Fibroblast of upper back skin (primary cell): ENCODE measurements at regions not wholly inside any gene's neighbourhood (a gene's known extent, or its start where the extent isn't known, plus 50 kb on each side); places are given as distances from the start of the nearest gene placed in this dataset.
A peak's percentile ranks its signal among the peaks of the same experiment; 100 is the strongest.

ENCODE experiments used
- DNase-seq: peaks from one replicate; pipeline ENCODE4 v3.0.0-alpha.2; 2013

DNA sequence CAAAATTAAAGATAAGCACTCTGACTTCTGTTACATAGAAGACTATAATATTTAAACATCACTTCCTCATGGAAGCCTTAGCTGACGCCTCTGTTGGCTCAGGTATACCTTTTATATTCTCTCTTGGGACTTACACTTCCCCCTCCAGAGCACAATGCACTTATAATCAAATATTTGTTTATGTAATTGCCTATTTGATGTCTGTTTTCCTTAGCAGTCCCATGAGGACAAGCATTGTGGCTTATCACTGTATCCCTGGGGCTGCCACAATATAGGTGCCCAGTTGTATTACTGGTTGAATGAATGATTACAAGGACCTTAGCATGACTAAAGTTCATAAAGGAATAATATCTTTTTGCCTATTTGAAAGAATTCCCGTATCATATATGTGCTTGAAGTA lies 186.7 kb upstream of the VGLL2 start:
- no peak for DNase-seq

DNA sequence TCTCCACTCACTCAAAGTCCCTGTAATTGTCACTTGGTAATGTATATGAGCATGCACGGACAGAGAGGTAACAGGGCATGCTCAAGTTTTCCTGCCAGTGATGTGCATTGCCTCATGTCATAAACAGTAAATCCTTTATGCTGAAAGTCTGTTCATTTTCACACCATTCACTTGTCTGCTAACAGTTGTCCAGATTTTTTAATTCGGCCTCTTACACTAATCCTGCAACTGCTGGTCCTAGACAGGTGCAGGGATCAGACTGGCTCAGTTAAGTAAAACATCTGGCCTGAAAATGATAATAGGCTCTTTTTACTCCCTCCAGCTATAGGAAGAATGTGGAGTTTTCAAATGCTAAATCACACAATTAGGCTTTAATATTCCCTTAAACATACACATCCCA lies 185.4 kb upstream of the VGLL2 start:
- DNase-seq, result no peak

DNA sequence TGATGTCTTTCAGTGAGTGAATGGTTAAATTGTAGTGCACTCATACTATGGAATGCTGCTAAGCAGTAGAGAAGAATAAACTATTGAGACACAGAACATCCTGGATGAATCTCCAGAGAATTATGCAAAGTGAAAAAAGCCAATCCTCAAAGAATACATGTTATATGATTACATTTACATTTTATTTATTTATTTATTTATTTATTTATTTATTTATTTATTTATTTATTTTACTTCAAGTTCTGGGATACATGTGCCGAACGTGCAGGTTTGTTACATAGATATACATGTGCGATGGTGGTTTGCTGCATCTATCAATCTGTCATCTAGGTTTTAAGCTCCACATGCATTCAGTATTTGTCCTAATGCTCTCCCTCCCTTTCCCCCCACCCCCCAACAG lies 175.8 kb upstream of the VGLL2 start:
- DNase-seq, result no peak

DNA sequence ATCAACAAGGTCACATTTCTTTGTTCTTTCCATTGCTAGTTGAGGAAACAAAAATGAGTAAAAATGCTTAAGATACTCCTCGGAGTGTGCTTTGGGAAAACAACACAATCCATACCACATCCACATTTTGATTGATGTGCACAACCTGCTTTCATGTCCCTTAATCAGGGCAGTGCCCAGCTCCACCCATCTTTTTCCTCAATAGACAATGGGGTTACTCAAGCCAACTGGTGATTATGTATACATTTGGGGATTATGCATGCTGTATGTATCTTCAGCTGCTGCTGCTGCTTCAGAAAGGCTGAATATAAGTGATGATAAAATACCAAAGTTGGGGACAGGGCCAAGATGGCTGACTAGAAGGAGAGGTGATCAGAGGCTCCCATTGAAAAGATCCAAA lies 155.2 kb upstream of the VGLL2 start:
- DNase-seq, result no peak

- no peak for DNase-seq
Observed at GRCh38 chr6:117110737-117111136, 154.6 kb upstream of the VGLL2 start.

DNA sequence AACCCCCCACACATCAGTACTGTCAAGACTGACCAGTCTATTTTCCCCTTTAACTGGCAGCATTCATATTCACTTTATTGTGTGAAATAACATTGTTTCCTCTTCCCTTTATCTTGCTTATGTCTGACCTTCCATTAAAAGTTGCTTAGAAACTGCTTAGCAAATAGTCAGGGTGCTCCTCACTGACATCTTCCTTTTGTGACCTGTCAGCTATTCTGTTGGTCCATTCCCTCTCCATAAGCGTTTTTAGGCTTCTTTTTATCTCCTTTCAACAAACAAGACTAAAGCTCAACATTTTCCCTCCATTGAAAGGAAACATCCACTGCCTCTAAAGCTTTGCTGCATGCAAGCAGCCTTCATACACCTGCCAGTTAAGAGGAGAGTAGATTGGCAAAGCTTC lies 147.7 kb upstream of the VGLL2 start:
- no peak for DNase-seq

- no peak for DNase-seq
Observed at GRCh38 chr6:117118490-117118889, 146.9 kb upstream of the VGLL2 start.

GRCh38 chr6:117126213-117126612 lies 139.1 kb upstream of the VGLL2 start:
- no peak for DNase-seq

DNA sequence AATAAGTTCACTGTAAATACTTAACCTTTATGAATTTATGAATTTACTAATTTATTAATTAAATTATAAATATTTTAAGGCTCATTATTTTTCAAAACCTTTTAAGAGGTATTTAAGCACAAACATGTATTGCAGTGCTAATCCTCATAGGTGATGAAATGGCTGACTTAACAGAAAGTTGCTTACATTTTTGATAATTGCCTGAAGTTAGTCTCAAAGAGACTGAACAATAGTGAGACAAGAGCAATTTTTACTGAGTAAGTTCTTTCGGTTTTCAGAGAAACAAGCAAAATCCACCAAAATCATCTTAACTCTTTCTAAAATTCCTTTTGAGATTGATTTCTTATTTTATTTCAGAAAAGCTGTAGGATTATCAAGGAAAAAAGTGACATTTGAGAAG lies 137.3 kb upstream of the VGLL2 start:
- DNase-seq, result no peak

DNA sequence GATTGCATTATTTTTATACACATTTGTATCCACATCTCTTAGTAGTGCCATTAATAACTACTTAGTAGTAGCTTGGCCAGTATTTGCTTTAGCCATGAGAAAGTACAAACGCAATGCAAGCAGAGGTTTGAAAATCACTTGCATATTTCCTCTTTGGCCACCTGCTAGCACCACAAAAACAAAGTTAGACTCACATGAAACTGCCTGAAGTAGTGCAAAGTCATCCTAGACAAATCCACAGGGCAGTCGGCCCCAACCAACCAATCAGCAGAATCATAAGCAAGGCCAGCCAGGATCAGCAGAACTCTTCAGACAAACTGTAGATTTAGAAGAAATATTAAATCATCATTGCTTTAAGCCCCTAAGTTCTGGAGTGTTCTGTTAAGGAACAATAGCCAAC lies 135.2 kb upstream of the VGLL2 start:
- DNase-seq, result no peak

GRCh38 chr6:117136702-117137101 lies 128.7 kb upstream of the VGLL2 start:
- DNase-seq, result no peak

GRCh38 chr6:117137711-117138110 lies 127.6 kb upstream of the VGLL2 start:
- no peak for DNase-seq

GRCh38 chr6:117138425-117138824 lies 126.9 kb upstream of the VGLL2 start:
- no peak for DNase-seq

DNA sequence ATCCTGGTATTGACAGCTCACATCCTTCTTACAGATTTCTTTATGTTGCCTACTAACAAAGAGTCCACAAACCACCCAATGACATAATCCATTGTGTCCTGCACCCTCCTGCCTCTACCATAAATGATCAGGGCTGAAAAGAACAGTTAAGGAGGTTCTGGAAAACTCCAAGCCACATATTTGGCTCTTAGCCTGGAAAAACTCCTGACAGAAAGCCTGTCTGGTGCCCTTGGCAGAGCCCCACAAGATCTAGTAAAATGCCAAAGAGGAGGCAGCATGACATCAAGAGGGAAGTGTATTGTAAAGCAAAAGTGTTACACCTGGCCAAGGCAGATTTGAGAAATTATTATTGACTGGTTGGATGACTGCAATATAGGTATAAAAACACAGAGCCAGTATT lies 126.4 kb upstream of the VGLL2 start:
- DNase-seq, result no peak

DNA sequence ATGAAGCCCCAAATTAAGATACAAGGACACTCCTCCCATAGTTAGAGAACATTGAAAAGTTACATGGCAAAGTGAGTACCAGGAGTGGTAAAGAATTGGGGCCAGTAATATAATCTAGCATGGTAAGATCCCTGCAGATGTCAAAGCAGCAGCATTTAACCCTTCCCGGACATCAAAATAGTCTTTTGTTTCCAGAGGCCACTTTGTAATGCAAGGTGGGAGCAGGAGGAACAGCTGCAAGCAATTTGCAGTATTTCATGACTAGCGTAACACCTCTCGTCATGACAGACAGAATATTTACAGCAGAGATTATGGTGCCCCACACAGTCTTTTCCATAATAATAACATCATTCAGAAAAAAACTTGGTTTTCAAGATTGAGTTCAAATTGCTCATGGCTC lies 123.2 kb upstream of the VGLL2 start:
- DNase-seq, result no peak

DNA sequence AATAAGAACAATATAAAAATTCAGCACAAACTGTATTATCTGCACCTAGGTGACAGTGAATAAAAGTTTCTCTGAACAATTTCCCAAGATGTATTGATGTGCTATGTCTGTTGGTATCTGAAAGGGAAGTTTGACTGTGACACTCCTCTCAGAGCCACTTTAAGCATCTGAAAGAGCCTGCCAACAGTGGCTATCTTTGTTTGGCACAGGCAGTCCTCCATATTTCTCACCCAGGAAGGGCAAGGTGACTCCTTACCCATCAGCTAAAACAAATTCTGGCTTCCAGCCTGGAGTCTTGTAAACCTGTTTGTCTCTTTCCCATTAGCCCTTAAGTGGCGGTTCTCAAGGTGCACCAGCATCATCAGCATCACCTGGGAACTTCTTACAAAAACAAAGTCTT lies 122.4 kb upstream of the VGLL2 start:
- no peak for DNase-seq

DNA sequence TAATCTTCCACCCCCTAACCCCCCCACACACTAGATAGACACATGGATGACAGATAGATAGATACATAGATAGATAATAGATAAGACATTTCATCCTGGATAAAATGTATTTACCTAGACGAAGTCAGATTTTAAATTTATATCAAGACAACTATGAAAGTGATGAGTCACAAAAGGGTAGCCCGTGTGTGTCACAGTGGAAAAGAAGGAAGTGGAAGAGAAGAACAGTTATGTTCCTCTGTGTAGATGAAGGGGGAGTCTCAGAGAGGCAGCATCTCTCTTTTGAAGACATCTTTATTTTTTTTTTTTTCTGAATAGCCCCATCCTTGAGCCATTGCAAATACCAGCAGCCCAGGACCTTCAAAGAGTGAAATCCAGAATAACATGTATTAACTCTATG lies 121.7 kb upstream of the VGLL2 start:
- DNase-seq, result no peak

DNA sequence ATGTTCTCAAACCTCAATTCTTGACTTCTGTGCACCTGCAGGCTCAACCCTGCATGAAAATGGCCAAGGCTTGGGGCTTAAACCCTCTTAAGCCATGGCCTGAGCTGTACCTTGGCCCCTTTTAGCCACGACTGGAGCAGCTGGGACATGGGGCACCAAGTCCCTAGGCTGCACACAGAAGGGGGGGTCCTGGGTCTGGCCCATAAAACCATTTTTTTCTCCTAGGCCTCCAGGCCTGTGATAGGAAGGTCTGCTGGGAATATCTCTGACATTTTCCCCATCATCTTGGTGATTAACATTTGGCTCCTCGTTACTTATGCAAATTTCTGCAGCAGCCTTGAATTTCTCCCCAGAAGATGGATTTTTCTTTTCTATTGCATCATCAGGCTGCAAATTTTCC lies 119.4 kb upstream of the VGLL2 start:
- no peak for DNase-seq

- DNase-seq, result no peak
Observed at GRCh38 chr6:117149324-117149723, 116.0 kb upstream of the VGLL2 start.

DNA sequence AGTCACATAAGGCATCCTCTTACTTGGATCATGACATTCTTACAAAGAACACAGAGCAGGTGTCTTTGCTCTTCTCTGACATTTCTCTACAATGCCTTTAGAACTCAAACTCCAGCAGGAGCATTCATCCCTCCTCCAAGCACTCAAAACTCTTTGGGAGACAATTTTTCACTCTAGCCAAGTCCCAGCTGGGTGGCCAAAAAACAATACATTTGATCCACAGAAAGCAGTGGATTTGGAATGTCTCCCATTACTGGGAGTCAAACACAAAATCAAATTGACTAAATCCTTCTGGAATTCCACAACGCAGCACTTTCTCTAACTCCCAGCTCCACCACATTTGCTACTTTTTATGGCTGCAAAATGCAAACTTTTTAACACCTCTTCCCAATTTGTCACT lies 108.6 kb upstream of the VGLL2 start:
- no peak for DNase-seq

- no peak for DNase-seq
Observed at GRCh38 chr6:117157448-117157847, 107.9 kb upstream of the VGLL2 start.

- DNase-seq, result no peak
Observed at GRCh38 chr6:117165911-117166499, 99.4 kb upstream of the VGLL2 start.

DNA sequence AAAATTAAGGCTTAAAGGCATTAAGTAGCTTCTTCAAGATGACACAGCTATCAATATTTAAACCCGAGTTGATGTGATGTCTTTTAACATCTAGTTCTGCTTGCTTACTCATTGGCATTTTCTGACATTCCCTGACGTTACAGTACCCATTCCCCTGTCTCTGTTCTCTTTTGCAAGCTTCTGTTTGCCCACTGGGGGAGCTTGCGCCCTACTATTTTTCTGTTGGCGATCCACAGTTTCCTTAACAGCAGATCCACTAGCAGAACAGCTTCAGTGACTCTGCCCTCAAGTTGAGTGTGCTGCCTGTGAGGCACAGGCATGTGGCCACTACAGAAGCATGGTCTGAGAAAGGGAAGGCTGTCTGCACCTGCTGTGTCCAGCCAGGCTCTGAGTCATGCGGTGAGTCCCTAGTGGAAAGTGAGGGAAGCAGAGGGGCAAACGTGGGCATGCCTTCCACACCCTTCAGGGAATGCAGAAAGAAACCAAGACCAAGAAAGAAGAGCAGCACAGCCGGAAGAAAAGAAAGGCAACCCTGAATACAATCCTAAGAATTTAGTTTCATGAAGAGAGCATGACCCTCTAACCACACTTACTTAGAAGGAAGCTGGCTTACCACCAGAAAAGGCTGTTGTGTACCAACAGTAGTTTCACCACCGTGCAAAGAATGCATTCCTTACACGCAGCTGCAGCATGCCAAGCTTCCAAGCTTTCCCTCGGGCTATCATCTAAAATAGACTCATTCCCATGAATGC lies 97.7 kb upstream of the VGLL2 start:
- peak; percentile 4 for DNase-seq

- no peak for DNase-seq
Observed at GRCh38 chr6:117168296-117169063, 96.9 kb upstream of the VGLL2 start.
